GM18951 (cell line): ENCODE measurements at regions not wholly inside any gene's neighbourhood (a gene's known extent, or its start where the extent isn't known, plus 50 kb on each side); places are given as distances from the start of the nearest gene placed in this dataset.
"Not testable (repeated sequence)": the region's sequence is repeated elsewhere in the genome, so short reads cannot be mapped to it uniquely, and the experiment has no call there.

ENCODE experiments used
- POLR2A ChIP-seq: IDR thresholded peaks from 4 replicates; pipeline ENCODE4 v1.6.1; 2011; ENCODE audit warnings: mild to moderate bottlenecking; ENCODE audit not compliant: insufficient read length, insufficient read depth; ENCODE audit errors: extremely low read depth
- in situ Hi-C: fragments of 300-500 bp; cut with MboI; formaldehyde crosslinking; loops from one replicate; pipeline ENCODE4 v1.12.0; 2022; ENCODE audit warnings: low sequenced_read_pairs, mixed read lengths, inconsistent platforms; ENCODE audit not compliant: unreplicated experiment

DNA sequence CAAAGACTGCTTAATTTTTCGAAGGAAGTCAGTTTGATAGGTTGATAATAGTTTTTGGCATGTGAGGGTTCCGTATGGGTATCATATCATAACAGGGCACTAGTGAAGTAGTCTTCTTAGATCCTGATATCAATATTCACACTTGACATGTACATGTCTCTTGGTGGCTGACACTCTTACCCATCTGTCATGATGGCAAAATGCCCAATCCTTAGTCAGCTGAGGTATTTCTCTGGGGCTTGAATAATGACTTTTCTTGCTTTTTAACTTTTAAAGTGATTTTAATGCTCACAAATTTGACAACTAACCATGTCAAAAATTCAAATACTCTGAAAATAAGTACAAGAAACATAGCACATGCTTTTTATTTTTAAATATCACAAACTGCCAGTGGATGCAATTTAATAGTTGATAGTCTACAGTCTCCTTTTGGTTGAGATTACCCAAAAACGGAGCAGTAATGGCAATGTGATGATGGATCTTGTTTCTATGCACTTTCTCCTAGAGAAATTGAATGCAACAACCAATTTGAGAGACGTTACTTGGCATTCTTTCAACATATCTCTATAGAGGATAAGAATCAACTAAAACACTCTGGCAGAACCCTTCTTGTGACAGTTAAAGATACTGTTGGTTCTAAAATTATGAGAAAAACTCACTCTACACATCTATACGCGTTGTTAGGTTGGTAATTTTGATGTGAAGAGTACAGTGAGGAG lies 552.9 kb upstream of the PABPC4L start:
- in situ Hi-C loops, result no loop called here
- no peak for TF ChIP-seq POLR2A

DNA sequence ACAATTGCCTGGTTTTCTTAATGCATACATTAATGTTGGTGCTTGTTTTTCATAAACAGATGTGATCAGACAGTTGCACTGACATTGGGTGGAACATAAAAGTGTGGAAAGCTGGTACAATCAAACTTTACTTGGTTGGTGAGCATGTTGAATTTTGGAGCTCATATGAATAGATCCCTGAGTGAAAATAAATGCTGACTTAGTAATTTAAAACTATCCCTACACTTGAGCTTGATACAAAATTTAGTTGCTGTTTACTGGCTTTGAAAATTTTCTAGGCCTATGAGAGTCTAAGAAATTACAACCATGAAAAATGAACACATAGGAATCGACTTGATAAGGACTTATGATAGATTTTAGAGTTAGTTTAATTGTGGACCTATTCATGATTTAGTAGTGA lies 551.8 kb upstream of the PABPC4L start:
- TF ChIP-seq POLR2A, result no peak
- in situ Hi-C loops, result no loop called here

DNA sequence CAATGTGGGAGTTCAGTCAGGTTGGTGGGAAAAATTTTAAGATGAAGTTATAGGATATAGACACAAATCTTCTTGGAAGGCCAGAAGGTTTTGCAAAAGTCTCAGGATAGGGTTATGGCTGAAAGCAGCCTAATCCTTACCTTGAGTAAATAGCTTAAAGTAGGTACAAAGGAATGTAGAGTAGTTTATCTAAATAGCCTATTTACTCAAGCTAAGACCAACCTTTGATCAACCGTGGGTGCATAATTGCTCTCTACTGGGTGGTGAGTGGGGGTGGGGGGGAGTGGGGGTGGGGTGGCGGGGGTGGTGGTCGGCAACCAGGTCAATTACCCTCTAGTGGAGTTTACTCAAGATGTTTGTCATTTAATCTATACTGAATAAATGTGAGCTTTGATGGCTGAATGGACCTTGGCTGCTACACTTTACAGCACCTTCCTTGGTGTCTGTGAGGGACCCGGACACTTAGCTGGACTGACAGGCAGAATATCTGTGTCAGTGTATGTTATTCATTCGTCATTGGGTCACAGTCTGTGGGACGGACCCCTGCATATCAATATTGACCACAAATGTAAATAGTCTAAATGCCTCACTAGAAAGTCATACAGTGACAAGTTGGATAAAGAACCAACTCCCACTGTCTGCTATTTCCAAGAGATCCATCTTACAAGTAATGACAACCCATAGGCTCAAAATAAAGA lies 545.7 kb upstream of the PABPC4L start:
- no peak for TF ChIP-seq POLR2A
- in situ Hi-C loops, result no loop called here

DNA sequence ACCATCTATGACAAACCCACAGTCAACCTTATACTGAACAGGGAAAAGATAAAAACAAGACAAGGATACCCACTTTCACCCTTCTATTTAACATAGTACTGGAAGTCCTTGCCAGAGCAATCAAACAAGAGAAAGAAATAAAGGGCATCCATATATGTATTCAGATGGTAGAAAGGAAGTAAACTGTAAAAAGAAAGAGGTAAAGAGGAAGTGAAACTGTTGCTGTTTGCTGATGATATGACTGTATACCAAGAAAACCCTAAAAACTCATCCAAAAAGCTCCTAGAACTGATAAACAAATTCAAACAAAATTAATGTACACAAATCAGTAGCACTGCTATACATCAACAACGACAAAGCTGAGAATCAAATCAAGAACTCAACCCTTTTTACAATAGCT lies 538.7 kb upstream of the PABPC4L start:
- no peak for TF ChIP-seq POLR2A
- in situ Hi-C loops, result no loop called here

DNA sequence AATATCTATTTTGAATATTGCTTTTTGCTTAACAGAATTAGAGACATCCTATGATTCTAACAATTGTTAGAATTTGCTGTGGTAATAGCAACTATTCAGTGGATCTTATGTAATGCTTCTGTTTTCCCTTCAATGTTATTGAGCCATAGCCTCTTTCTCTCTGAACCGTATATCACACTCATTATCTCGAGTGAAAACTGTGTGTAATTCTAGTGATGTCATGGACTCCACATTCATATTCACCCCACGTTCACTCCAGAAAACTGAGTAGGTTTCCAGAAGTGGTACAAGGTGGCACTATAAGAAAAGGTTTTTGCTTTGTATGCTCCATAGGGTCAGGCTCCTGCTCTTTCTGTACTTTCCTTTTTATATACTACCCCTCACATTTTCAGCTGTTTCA lies 534.3 kb upstream of the PABPC4L start:
- no peak for TF ChIP-seq POLR2A
- in situ Hi-C loops, result no loop called here

DNA sequence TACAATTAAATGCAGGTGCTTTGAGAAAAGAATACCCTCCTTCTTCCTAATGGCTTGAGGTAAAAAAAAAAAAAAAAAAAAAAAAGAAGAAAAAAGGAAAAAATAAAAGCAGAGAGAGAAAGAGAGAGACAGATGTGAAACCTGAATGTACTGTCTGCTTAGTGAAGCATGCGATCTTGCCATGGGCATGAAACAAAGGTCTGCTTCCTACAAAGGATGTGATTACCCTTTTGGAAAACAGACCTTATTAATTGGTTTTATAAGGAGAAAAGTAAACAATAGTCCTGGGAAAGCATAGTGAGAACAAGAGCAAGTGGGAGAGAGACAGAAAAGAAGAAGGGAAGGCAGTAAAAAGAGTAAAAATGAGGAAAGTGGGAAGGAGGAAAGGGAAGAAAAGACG lies 526.1 kb upstream of the PABPC4L start:
- TF ChIP-seq POLR2A, result no peak
- in situ Hi-C loops, result no loop called here

DNA sequence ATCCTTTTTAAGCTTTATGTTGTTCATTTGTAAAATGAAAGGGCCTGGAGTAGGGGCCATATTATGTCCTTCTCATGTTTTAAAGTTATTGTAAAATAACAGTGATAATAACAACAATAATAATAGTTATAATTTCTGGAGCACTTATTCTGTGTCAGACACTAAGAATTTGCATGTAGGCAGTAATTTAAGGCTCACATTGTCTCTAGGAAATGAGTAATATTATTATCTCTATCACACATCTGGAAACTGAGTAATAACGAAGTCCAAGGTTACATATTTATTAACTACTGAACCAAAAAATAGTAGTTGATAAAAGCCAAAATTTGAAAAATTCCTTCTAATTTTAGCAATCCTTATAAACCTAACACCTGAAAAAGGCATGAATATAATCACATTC lies 520.7 kb upstream of the PABPC4L start:
- in situ Hi-C loops, result no loop called here
- TF ChIP-seq POLR2A, result no peak

DNA sequence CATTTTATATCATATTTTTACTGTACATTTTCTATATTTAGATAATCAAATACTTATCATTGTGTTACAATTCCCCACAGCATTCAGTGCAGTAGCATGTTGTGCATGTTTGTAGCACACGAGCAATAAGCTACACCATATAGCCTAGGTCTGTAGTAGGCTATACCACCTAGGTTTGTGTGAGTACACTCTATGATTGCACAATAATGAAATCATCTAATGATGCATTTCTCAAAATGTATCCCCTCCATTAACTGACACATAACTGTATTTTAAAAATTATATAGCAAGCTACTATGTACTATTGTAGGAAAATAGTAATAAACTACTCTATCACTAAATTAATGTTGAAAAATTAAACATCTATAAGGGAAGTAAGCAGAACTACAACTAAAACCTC lies 518.4 kb upstream of the PABPC4L start:
- no peak for TF ChIP-seq POLR2A
- in situ Hi-C loops, result no loop called here

DNA sequence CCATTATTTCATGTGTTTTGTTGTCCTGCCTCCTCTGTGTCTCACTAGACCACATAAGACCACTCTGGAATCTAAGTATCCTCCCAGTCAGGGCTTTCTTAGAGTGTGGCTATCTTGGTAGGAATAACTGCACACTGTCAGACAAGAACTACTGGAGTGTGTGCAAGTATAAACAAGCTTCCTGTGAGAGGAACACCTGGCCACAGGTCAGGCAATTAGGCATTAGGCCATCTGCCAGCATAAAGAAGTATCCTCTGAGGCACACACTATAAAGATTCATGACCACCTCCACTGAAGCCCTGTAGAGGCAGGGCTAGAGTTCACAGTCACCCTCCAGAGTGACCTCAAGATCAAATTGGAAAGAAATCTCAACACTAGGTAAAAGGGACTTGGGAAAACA lies 507.0 kb upstream of the PABPC4L start:
- in situ Hi-C loops, result no loop called here
- TF ChIP-seq POLR2A, result no peak

DNA sequence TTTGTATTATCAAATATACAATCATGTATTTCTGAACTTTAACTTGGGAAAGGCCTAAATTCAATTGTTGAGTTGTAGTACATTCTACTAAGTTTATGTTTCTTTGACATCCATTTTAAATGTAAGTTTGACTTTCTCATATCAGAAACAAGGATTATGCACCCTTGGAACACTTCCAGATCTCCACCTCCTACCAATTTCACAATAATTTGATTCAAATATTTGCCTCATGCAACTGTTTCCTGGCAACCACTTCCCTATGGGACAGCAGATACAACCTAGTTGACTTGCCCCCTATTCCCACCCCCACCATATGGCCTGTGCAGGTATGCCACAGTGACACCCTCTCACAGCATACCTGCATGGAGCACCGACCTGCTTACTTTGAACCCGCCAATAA lies 506.4 kb upstream of the PABPC4L start:
- in situ Hi-C loops, result no loop called here
- TF ChIP-seq POLR2A, result no peak

DNA sequence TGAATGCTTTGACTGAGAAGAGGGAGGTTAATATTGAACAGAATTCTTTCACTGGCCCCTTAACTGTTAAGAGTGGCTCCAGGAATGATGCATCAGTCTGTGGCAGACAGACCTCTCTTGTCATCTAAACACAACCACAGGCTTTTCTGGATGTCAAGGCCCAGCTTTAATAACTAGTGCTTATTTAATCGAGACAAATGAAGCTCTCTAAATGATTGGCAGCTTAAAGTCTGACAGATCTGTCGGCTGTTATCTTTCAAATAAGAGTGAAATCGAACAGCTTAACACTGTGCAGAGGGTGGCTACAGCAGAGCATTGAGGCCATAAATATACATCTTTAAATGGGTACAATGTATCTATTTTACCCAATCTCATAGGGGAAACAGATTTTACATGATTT lies 500.8 kb upstream of the PABPC4L start:
- in situ Hi-C loops, result no loop called here
- TF ChIP-seq POLR2A, result no peak

DNA sequence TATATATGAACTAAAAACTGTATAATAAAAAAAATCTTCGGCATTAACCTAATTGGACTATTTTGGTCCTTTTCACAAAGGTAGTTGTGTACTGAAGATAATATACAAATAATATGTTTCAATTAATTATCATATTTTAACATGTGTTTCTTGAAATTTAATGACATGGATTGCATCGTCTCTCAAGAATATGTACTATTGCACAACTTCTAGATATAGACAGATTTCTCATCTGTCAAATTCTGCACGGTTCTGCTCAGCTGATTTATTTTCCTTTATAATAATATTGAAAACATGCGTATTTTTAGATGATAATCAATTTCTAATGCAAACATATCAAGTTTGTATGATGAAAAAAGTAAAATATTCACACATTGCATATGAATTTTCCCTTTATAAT lies 498.7 kb upstream of the PABPC4L start:
- TF ChIP-seq POLR2A, result no peak
- in situ Hi-C loops, result no loop called here

DNA sequence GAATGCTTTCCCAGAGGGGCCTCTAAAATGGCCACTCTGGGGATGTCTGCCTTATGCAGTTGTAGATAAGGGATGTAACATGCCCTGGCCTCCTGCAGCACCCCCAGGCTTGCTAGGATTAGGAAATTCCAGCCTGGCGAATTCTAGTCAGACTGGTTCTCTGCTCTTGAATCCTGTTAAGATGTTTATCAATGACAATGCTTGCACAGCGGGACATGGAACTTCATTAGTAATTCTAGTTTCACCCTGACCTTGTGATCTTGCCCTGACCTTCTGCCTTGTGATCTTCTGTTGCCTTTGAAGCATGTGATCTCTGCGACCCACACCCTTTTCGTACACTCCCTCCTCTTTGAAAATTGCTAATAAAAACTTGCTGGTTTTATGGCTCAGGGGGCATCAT lies 497.2 kb upstream of the PABPC4L start:
- in situ Hi-C loops, result not testable (repeated sequence)

DNA sequence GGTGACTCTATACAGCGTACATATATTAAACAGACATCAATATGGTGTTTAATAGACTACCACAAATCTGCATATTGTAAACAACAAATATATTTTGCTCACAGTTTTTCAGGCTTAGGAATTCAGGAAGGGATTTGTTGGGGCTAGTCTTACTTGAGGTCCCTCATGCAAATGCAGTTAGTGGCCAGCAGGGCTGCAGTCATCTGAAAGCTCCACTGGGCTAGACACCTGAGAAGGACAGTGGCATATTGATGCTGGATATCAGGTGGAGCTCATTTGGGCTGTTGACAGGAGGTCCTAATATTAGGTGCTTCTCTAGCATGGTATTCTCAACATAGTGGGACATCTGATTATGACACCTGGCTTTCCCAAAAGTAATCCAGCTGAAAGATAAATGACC lies 493.8 kb upstream of the PABPC4L start:
- TF ChIP-seq POLR2A, result no peak
- in situ Hi-C loops, result no loop called here

DNA sequence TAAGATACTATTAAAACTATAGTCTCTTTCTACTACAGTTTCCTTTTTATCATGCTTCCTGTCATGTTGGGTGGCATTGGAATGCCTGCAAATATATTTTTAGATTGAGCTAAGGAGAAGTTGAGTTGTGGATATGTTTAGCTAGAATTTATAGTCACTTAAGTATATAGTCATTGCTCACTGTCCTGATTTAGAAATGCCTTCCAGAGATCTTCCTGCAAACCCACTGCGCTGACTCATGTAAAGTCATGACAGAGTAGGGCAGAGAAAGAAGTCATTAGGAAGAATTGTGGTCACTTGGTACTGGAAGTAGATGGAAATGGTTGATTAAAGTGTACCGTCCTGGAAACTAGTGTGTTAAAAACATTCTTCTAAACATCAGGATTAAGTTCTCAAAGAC lies 490.3 kb upstream of the PABPC4L start:
- in situ Hi-C loops, result no loop called here
- no peak for TF ChIP-seq POLR2A
